Activated T-helper 17 cell treated with anti-CD3 and anti-CD28 coated beads, Interleukin-2, amount 50 U/mL, for 72 hours (primary cell): ENCODE measurements at regions not wholly inside any gene's neighbourhood (a gene's known extent, or its start where the extent isn't known, plus 50 kb on each side); places are given as distances from the start of the nearest gene placed in this dataset.

Experiments
- ATAC-seq: fragments of 150-1000 bp; cut with Tn5 transposase; replicated peaks from 2 replicates; pipeline ENCODE4 v1.10.0; 2021; ENCODE audit warnings: mild to moderate bottlenecking, moderate library complexity
- H3K27ac Mint-ChIP-seq: one replicate; pipeline ENCODE4 v1.8.0; 2022; ENCODE audit warnings: mixed read lengths
- H3K27me3 Mint-ChIP-seq: one replicate; pipeline ENCODE4 v1.8.0; 2022; ENCODE audit warnings: mixed read lengths
- H3K36me3 Mint-ChIP-seq: one replicate; pipeline ENCODE4 v1.8.0; 2022; ENCODE audit warnings: low read depth, mild to moderate bottlenecking, mixed read lengths
- H3K4me1 Mint-ChIP-seq: one replicate; pipeline ENCODE4 v1.8.0; 2022; ENCODE audit warnings: mixed read lengths
- H3K4me3 Mint-ChIP-seq: one replicate; pipeline ENCODE4 v1.8.0; 2022; ENCODE audit warnings: mild to moderate bottlenecking, mixed read lengths
- H3K9me3 Mint-ChIP-seq: one replicate; pipeline ENCODE4 v1.8.0; 2022; ENCODE audit warnings: mixed read lengths

GRCh38 chr5:33148076-33148513 is 292.7 kb upstream of the TARS1 start:
- Mint-ChIP-seq H3K4me1 (no peaks in the 10 kb centered on the region), H3K36me3 (no peaks in the 10 kb centered on the region), H3K4me3 (no peak overlapping the region), H3K9me3 (no peaks in the 10 kb centered on the region), H3K27ac (no peak overlapping the region), H3K27me3 (no peaks in the 10 kb centered on the region)
- ATAC-seq, result no peak

GRCh38 chr5:33153372-33153771 is 287.4 kb upstream of the TARS1 start:
- no peak for ATAC-seq
- no peak overlapping the region for H3K27ac Mint-ChIP-seq
- no peaks in the 10 kb centered on the region for H3K27me3 Mint-ChIP-seq
- H3K4me1 Mint-ChIP-seq, result no peaks in the 10 kb centered on the region
- H3K4me3 Mint-ChIP-seq, result no peak overlapping the region
- H3K9me3 Mint-ChIP-seq, result no peaks in the 10 kb centered on the region
- H3K36me3 Mint-ChIP-seq, result no peaks in the 10 kb centered on the region

DNA sequence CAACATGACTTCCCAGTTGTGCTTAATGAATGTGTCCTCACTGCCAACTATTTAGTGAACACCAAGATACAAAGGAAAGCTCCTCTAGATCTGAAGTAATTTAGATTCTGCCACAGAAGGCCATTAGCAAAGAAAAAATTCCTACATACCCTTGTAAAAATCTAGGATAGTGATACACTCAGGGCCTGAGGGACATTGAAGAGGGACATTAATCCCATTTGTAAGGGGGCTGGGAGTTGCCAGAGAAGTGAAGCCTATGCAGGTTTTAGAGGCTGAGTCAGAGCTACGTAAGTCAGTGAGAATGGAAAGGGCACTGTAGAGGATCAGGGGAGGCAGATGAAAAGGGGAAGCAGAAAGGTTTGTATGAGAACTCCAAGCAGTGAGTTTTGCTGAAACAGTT is 286.9 kb upstream of the TARS1 start:
- H3K27ac Mint-ChIP-seq, result no peak overlapping the region
- no peak overlapping the region for H3K4me3 Mint-ChIP-seq
- H3K4me1 Mint-ChIP-seq, result no peaks in the 10 kb centered on the region
- H3K36me3 Mint-ChIP-seq, result no peaks in the 10 kb centered on the region
- no peak for ATAC-seq
- H3K27me3 Mint-ChIP-seq, result no peaks in the 10 kb centered on the region
- H3K9me3 Mint-ChIP-seq, result no peaks in the 10 kb centered on the region

- peaks cover 4% of the 10 kb centered on the region for H3K9me3 Mint-ChIP-seq
- no peaks in the 10 kb centered on the region for H3K36me3 Mint-ChIP-seq
- no peak overlapping the region for H3K27ac Mint-ChIP-seq
- H3K4me3 Mint-ChIP-seq, result no peak overlapping the region
- H3K4me1 Mint-ChIP-seq, result no peaks in the 10 kb centered on the region
- H3K27me3 Mint-ChIP-seq, result no peaks in the 10 kb centered on the region
- no peak for ATAC-seq
These were observed 279.9 kb upstream of the TARS1 start for GRCh38 chr5:33160871-33161270.

DNA sequence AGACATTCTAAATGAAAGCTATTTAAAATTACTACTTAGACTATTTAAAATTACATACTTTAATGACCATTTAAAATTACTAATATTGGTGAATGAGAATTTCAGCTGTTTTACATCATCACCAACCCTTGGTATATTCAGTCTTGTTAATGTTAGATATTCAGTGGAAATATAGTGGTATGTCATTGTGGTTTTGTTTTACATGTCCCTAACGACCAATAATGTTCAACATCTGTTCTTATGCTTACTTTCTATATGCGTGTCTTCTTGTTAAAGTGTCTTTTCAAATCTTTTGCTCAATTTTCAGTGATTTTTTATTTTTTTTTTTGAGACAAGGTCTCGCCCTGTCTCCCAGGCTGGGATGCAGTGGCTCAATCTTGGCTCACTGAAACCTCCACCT is 279.3 kb upstream of the TARS1 start:
- no peak overlapping the region for H3K4me3 Mint-ChIP-seq
- peaks cover 4% of the 10 kb centered on the region for H3K9me3 Mint-ChIP-seq
- no peaks in the 10 kb centered on the region for H3K27me3 Mint-ChIP-seq
- no peak for ATAC-seq
- no peaks in the 10 kb centered on the region for H3K4me1 Mint-ChIP-seq
- no peaks in the 10 kb centered on the region for H3K36me3 Mint-ChIP-seq
- H3K27ac Mint-ChIP-seq, result no peak overlapping the region

DNA sequence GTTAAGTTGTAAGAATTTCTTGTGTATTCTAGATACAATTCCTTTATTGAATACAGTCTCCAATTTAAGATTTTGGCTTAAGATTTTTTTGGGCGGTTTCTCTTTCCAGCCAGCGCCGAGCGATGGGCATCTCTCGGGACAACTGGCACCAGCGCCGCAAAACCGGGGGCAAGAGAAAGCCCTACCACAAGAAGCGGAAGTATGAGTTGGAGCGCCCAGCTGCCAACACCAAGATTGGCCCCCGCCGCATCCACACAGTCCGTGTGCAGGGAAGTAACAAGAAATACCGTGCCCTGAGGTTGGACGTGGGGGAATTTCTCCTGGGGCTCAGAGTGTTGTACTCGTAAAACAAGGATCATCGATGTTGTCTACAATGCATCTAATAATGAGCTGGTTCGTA is 278.7 kb upstream of the TARS1 start:
- H3K4me3 Mint-ChIP-seq, result no peak overlapping the region
- no peaks in the 10 kb centered on the region for H3K27me3 Mint-ChIP-seq
- no peaks in the 10 kb centered on the region for H3K4me1 Mint-ChIP-seq
- H3K9me3 Mint-ChIP-seq, result peaks cover 4% of the 10 kb centered on the region
- no peak overlapping the region for H3K27ac Mint-ChIP-seq
- no peaks in the 10 kb centered on the region for H3K36me3 Mint-ChIP-seq
- no peak for ATAC-seq

GRCh38 chr5:33166522-33166921 is 274.2 kb upstream of the TARS1 start:
- Mint-ChIP-seq H3K9me3 (peaks cover 4% of the 10 kb centered on the region), H3K36me3 (no peaks in the 10 kb centered on the region), H3K27me3 (no peaks in the 10 kb centered on the region), H3K4me3 (no peak overlapping the region), H3K4me1 (no peaks in the 10 kb centered on the region), H3K27ac (no peak overlapping the region)
- ATAC-seq, result no peak

- Mint-ChIP-seq H3K36me3 (no peaks in the 10 kb centered on the region), H3K4me1 (no peaks in the 10 kb centered on the region), H3K27me3 (no peaks in the 10 kb centered on the region), H3K27ac (no peak overlapping the region), H3K9me3 (peaks cover 4% of the 10 kb centered on the region), H3K4me3 (no peak overlapping the region)
- ATAC-seq, result no peak
These were observed 273.8 kb upstream of the TARS1 start for GRCh38 chr5:33166948-33167347.

- Mint-ChIP-seq H3K27ac (no peak overlapping the region), H3K36me3 (no peaks in the 10 kb centered on the region), H3K4me3 (no peak overlapping the region), H3K4me1 (no peaks in the 10 kb centered on the region), H3K9me3 (peaks cover 4% of the 10 kb centered on the region), H3K27me3 (no peaks in the 10 kb centered on the region)
- no peak for ATAC-seq
These were observed 273.2 kb upstream of the TARS1 start for GRCh38 chr5:33167541-33167940.

DNA sequence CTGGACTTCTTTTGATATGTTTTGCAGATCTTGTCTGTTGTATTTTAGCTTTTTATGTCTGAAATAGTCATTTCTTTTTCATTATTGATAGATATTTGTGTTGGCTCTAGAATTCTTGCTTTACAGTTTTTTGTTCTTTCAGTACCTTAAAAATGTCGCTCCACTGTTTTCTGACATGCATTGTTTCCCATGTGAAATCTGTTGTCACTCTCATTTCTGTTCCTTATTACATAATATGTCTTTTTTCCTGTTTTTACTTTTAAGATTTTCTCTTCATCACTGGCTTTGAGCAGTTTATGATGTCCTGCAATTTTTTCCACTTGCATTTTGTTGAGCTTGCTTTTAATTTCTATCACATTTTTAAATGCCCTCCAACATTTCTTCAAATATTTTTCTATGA is 270.4 kb upstream of the TARS1 start:
- H3K9me3 Mint-ChIP-seq, result peaks cover 2% of the 10 kb centered on the region
- no peak overlapping the region for H3K27ac Mint-ChIP-seq
- ATAC-seq, result no peak
- H3K4me1 Mint-ChIP-seq, result no peaks in the 10 kb centered on the region
- no peaks in the 10 kb centered on the region for H3K36me3 Mint-ChIP-seq
- no peaks in the 10 kb centered on the region for H3K27me3 Mint-ChIP-seq
- no peak overlapping the region for H3K4me3 Mint-ChIP-seq

GRCh38 chr5:33174383-33174782 is 266.4 kb upstream of the TARS1 start:
- Mint-ChIP-seq H3K9me3 (peaks cover 5% of the 10 kb centered on the region), H3K4me1 (no peaks in the 10 kb centered on the region), H3K36me3 (no peaks in the 10 kb centered on the region), H3K27me3 (no peaks in the 10 kb centered on the region), H3K27ac (no peak overlapping the region), H3K4me3 (no peak overlapping the region)
- ATAC-seq, result no peak

DNA sequence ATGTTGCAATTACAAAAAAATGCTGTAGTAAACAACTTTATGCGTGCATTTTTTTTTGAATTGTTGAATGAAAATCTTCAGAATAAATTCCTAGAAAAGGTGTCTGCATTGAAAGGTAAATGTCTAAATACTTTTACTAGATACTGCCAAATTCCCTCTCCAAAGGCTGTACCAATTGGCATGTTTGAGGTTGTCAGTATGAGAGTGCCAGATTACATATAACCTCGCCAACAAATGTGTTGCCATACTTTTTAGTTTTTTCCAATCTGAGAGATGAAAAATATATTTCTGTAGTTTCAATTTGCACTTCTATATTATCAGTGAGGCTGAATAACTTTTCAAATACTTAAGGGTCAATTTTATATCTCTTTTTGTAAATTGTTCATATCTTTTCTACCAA is 261.5 kb upstream of the TARS1 start:
- Mint-ChIP-seq H3K27ac (no peak overlapping the region), H3K4me1 (no peaks in the 10 kb centered on the region), H3K27me3 (no peaks in the 10 kb centered on the region), H3K9me3 (peaks cover 5% of the 10 kb centered on the region), H3K4me3 (no peak overlapping the region), H3K36me3 (no peaks in the 10 kb centered on the region)
- ATAC-seq, result no peak

- Mint-ChIP-seq H3K27me3 (no peaks in the 10 kb centered on the region), H3K4me1 (no peaks in the 10 kb centered on the region), H3K9me3 (peaks cover 5% of the 10 kb centered on the region), H3K36me3 (no peaks in the 10 kb centered on the region), H3K4me3 (no peak overlapping the region), H3K27ac (no peak overlapping the region)
- ATAC-seq, result no peak
These were observed 259.9 kb upstream of the TARS1 start for GRCh38 chr5:33180900-33181299.

- Mint-ChIP-seq H3K27ac (no peak overlapping the region), H3K27me3 (no peaks in the 10 kb centered on the region), H3K36me3 (no peaks in the 10 kb centered on the region), H3K9me3 (no peaks in the 10 kb centered on the region), H3K4me1 (no peaks in the 10 kb centered on the region), H3K4me3 (no peak overlapping the region)
- ATAC-seq, result no peak
These were observed 257.8 kb upstream of the TARS1 start for GRCh38 chr5:33182986-33183385.

DNA sequence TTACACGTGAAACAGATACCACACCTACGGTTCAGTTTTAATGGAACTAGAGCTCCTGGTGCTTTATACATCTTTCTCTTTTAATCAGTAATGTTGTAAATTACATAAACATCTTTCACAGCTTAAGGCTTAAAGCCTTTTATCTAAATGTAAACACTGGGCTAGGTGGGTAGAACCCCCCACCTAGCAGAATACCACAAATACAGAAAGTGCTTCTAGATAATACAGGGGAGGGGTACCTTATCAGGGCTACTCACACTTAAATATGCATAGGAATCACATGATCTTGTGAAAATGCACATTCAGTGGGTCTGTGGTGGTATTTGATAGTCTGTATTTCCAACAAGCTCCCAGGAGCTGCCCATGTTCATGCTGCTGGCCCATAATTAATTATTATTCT is 256.4 kb upstream of the TARS1 start:
- Mint-ChIP-seq H3K4me1 (no peaks in the 10 kb centered on the region), H3K4me3 (no peak overlapping the region), H3K27ac (no peak overlapping the region), H3K9me3 (peaks cover 6% of the 10 kb centered on the region), H3K36me3 (no peaks in the 10 kb centered on the region), H3K27me3 (no peaks in the 10 kb centered on the region)
- ATAC-seq, result no peak

DNA sequence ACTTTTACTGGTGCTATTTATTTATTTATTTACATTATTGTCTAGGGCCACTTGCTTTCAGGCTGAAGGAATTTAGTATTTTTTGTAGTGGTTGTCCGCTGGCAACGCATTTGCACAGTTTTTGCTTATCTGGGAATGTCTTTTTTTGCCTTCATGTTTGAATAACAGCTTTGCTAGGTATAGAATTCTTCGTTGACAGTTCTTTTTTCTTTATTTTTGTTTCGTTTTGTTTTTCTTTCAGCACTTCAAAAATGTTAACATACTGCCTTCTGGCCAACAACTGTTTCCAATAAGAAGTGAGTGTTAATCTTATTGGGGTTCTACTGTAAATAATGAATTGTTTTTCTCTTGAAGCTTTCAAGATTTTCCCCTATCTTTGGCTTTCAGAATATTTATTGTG is 252.7 kb upstream of the TARS1 start:
- Mint-ChIP-seq H3K27me3 (no peaks in the 10 kb centered on the region), H3K36me3 (no peaks in the 10 kb centered on the region), H3K9me3 (peaks cover 6% of the 10 kb centered on the region), H3K4me1 (no peaks in the 10 kb centered on the region), H3K27ac (no peak overlapping the region), H3K4me3 (no peak overlapping the region)
- ATAC-seq, result no peak
